GM12878 (cell line): ENCODE measurements at regions not wholly inside any gene's neighbourhood (a gene's known extent, or its start where the extent isn't known, plus 50 kb on each side); places are given as distances from the start of the nearest gene placed in this dataset.

ENCODE experiments used
- CBX5 ChIP-seq: sonication (generic); IDR thresholded peaks from 2 replicates; pipeline ENCODE4 v1.6.1; 2016; ENCODE audit warnings: low read depth, moderate library complexity, mild to moderate bottlenecking, inconsistent platforms
- CREB1 ChIP-seq: IDR thresholded peaks from 2 replicates; pipeline ENCODE4 v1.6.1; 2012; ENCODE audit warnings: low read depth, mild to moderate bottlenecking, inconsistent platforms
- FOXK2 ChIP-seq: fragments of 450-650 bp; IDR thresholded peaks from 2 replicates; pipeline ENCODE4 v1.6.1; 2017; ENCODE audit warnings: mild to moderate bottlenecking, moderate library complexity
- HCFC1 ChIP-seq: fragments of 150-350 bp; IDR thresholded peaks from 2 replicates; pipeline ENCODE4 v1.6.1; 2014; ENCODE audit warnings: low read length
- HDAC6 ChIP-seq: fragments of 200-600 bp; sonication (generic); IDR thresholded peaks from one replicate; pipeline ENCODE4 v1.8.0; 2017; ENCODE audit warnings: antibody characterized with exemption; ENCODE audit not compliant: unreplicated experiment
- JUND ChIP-seq: IDR thresholded peaks from 2 replicates; pipeline ENCODE4 v1.6.1; 2012; ENCODE audit warnings: low read depth, mild to moderate bottlenecking, low read length, improper control_type of control experiment, moderate library complexity
- MTA3 ChIP-seq: IDR thresholded peaks from 2 replicates; pipeline ENCODE4 v1.6.1; 2012; ENCODE audit warnings: low read length, inconsistent platforms, borderline replicate concordance
- MXI1 ChIP-seq: fragments of 150-350 bp; IDR thresholded peaks from 2 replicates; pipeline ENCODE4 v1.6.1; 2011; ENCODE audit warnings: low read depth, mild to moderate bottlenecking, inconsistent platforms, low read length, improper control_type of control experiment
- PML ChIP-seq: IDR thresholded peaks from 2 replicates; pipeline ENCODE4 v1.6.1; 2012; ENCODE audit warnings: low read length, inconsistent platforms
- POLR2AphosphoS2 ChIP-seq: IDR thresholded peaks from 2 replicates; pipeline ENCODE4 v1.6.1; 2011; ENCODE audit warnings: low read depth, mild to moderate bottlenecking, low read length, improper control_type of control experiment, moderate library complexity
- RAD21 ChIP-seq: IDR thresholded peaks from 2 replicates; pipeline ENCODE4 v1.6.1; 2011; ENCODE audit warnings: mild to moderate bottlenecking, low read depth, low read length, moderate library complexity; ENCODE audit not compliant: insufficient read depth
- RB1 ChIP-seq: fragments of 450-650 bp; formaldehyde crosslinking; IDR thresholded peaks from 2 replicates; pipeline ENCODE4 v1.6.1; 2017; ENCODE audit warnings: mild to moderate bottlenecking, borderline replicate concordance
- RCOR1 ChIP-seq: conservative IDR thresholded peaks from 2 replicates; pipeline ENCODE4 v1.6.1; 2012; ENCODE audit warnings: low read depth, low read length, improper control_type of control experiment
- RELA ChIP-seq: fragments of 450-650 bp; IDR thresholded peaks from 2 replicates; pipeline ENCODE4 v1.8.0; 2014; ENCODE audit warnings: borderline replicate concordance; ENCODE audit not compliant: partially characterized antibody
- SMAD5 ChIP-seq: IDR thresholded peaks from 2 replicates; pipeline ENCODE4 v1.6.1; 2016; ENCODE audit warnings: antibody characterized with exemption, low read depth
- STAT3 ChIP-seq: IDR thresholded peaks from 2 replicates; pipeline ENCODE4 v1.6.1; 2011; ENCODE audit warnings: low read depth, low read length, improper control_type of control experiment
- ZBED1 ChIP-seq: IDR thresholded peaks from 2 replicates; pipeline ENCODE4 v1.6.1; 2016; ENCODE audit warnings: borderline replicate concordance
- TF ChIP-seq, protein P1 (sequence below): fragments of 450-650 bp; conservative IDR thresholded peaks from 2 replicates; pipeline ENCODE4 v1.6.1; 2017; ENCODE audit warnings: mild to moderate bottlenecking, moderate library complexity
- TF ChIP-seq, protein P2 (sequence below): IDR thresholded peaks from 2 replicates; pipeline ENCODE4 v1.6.1; 2011; ENCODE audit warnings: mild to moderate bottlenecking, low read depth, low read length, moderate library complexity; ENCODE audit not compliant: insufficient replicate concordance
- TF ChIP-seq, protein P3 (sequence below): fragments of 450-650 bp; IDR thresholded peaks from 2 replicates; pipeline ENCODE4 v1.6.1; 2017; ENCODE audit warnings: mild to moderate bottlenecking
- TF ChIP-seq, protein P4 (sequence below): IDR thresholded peaks from 2 replicates; pipeline ENCODE4 v1.6.1; 2012; ENCODE audit warnings: low read depth, low read length, improper control_type of control experiment
- TF ChIP-seq, protein P5 (sequence below): IDR thresholded peaks from 2 replicates; pipeline ENCODE4 v1.6.1; 2012; ENCODE audit warnings: low read depth, low read length, improper control_type of control experiment
- TF ChIP-seq, protein P6 (sequence below): fragments of 450-650 bp; formaldehyde crosslinking; IDR thresholded peaks from 2 replicates; pipeline ENCODE4 v1.4.0; 2020; ENCODE audit warnings: mild to moderate bottlenecking, moderate library complexity

DNA sequence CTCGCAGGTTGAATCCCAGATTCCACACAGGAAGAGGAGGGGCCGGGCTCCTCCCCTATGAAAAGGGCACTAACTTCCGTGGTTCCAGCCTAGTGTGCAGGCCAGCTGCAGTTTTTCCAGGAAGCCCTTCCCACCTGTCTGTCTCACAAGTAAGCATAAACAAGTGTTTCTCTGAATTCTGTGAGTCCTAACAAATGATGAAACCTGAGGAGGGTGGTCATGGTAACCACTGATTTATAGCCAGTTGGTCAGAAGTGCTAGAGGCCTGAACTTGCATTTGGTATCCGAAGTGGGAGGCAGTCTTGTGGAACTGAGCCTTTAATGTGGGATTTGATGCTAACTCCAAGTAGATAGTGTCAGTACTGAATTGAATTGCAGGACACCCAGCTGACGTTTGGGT lies 54.7 kb upstream of the STEAP4 start (continued):
- TF ChIP-seq, protein P1, sequence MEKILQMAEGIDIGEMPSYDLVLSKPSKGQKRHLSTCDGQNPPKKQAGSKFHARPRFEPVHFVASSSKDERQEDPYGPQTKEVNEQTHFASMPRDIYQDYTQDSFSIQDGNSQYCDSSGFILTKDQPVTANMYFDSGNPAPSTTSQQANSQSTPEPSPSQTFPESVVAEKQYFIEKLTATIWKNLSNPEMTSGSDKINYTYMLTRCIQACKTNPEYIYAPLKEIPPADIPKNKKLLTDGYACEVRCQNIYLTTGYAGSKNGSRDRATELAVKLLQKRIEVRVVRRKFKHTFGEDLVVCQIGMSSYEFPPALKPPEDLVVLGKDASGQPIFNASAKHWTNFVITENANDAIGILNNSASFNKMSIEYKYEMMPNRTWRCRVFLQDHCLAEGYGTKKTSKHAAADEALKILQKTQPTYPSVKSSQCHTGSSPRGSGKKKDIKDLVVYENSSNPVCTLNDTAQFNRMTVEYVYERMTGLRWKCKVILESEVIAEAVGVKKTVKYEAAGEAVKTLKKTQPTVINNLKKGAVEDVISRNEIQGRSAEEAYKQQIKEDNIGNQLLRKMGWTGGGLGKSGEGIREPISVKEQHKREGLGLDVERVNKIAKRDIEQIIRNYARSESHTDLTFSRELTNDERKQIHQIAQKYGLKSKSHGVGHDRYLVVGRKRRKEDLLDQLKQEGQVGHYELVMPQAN, result no peak
- TF ChIP-seq CBX5 (no peak), RB1 (no peak), PML (no peak), RCOR1 (no peak), HDAC6 (no peak), ZBED1 (no peak), SMAD5 (no peak), STAT3 (no peak), HCFC1 (no peak), MXI1 (no peak), RELA (no peak), JUND (no peak), FOXK2 (no peak), MTA3 (no peak), CREB1 (no peak), POLR2AphosphoS2 (no peak), RAD21 (no peak)
- TF ChIP-seq, protein P2, sequence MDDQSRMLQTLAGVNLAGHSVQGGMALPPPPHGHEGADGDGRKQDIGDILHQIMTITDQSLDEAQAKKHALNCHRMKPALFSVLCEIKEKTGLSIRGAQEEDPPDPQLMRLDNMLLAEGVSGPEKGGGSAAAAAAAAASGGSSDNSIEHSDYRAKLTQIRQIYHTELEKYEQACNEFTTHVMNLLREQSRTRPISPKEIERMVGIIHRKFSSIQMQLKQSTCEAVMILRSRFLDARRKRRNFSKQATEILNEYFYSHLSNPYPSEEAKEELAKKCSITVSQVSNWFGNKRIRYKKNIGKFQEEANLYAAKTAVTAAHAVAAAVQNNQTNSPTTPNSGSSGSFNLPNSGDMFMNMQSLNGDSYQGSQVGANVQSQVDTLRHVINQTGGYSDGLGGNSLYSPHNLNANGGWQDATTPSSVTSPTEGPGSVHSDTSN, result no peak
- TF ChIP-seq, protein P3, sequence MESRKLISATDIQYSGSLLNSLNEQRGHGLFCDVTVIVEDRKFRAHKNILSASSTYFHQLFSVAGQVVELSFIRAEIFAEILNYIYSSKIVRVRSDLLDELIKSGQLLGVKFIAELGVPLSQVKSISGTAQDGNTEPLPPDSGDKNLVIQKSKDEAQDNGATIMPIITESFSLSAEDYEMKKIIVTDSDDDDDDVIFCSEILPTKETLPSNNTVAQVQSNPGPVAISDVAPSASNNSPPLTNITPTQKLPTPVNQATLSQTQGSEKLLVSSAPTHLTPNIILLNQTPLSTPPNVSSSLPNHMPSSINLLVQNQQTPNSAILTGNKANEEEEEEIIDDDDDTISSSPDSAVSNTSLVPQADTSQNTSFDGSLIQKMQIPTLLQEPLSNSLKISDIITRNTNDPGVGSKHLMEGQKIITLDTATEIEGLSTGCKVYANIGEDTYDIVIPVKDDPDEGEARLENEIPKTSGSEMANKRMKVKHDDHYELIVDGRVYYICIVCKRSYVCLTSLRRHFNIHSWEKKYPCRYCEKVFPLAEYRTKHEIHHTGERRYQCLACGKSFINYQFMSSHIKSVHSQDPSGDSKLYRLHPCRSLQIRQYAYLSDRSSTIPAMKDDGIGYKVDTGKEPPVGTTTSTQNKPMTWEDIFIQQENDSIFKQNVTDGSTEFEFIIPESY, result no peak
- TF ChIP-seq, protein P4, sequence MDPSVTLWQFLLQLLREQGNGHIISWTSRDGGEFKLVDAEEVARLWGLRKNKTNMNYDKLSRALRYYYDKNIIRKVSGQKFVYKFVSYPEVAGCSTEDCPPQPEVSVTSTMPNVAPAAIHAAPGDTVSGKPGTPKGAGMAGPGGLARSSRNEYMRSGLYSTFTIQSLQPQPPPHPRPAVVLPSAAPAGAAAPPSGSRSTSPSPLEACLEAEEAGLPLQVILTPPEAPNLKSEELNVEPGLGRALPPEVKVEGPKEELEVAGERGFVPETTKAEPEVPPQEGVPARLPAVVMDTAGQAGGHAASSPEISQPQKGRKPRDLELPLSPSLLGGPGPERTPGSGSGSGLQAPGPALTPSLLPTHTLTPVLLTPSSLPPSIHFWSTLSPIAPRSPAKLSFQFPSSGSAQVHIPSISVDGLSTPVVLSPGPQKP, result no peak
- TF ChIP-seq, protein P5, sequence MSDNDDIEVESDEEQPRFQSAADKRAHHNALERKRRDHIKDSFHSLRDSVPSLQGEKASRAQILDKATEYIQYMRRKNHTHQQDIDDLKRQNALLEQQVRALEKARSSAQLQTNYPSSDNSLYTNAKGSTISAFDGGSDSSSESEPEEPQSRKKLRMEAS, result no peak
- TF ChIP-seq, protein P6, sequence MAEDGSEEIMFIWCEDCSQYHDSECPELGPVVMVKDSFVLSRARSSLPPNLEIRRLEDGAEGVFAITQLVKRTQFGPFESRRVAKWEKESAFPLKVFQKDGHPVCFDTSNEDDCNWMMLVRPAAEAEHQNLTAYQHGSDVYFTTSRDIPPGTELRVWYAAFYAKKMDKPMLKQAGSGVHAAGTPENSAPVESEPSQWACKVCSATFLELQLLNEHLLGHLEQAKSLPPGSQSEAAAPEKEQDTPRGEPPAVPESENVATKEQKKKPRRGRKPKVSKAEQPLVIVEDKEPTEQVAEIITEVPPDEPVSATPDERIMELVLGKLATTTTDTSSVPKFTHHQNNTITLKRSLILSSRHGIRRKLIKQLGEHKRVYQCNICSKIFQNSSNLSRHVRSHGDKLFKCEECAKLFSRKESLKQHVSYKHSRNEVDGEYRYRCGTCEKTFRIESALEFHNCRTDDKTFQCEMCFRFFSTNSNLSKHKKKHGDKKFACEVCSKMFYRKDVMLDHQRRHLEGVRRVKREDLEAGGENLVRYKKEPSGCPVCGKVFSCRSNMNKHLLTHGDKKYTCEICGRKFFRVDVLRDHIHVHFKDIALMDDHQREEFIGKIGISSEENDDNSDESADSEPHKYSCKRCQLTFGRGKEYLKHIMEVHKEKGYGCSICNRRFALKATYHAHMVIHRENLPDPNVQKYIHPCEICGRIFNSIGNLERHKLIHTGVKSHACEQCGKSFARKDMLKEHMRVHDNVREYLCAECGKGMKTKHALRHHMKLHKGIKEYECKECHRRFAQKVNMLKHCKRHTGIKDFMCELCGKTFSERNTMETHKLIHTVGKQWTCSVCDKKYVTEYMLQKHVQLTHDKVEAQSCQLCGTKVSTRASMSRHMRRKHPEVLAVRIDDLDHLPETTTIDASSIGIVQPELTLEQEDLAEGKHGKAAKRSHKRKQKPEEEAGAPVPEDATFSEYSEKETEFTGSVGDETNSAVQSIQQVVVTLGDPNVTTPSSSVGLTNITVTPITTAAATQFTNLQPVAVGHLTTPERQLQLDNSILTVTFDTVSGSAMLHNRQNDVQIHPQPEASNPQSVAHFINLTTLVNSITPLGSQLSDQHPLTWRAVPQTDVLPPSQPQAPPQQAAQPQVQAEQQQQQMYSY (CRISPR knock-in tag), result no peak
